HEK293 (cell line): ENCODE measurements at regions not wholly inside any gene's neighbourhood (a gene's known extent, or its start where the extent isn't known, plus 50 kb on each side); places are given as distances from the start of the nearest gene placed in this dataset.

Source experiments
- CTCF ChIA-PET: fragments of 350-600 bp; formaldehyde crosslinking; extraction: SDS; loops from one replicate; lab custom pipeline; 2021; ENCODE audit warnings: antibody characterized with exemption; lab: Yijun Ruan, JAX
- POLR2A ChIA-PET: fragments of 300-600 bp; formaldehyde crosslinking; extraction: SDS; loops from one replicate; lab custom pipeline; 2020; ENCODE audit warnings: antibody characterized with exemption, inconsistent platforms; lab: Yijun Ruan, JAX
- H3K27ac ChIP-seq: fragments of 200-500 bp; sonication (Bioruptor generic); 2 replicates; pipeline ENCODE4 v1.5.1; 2014; ENCODE audit warnings: low read depth, low read length, control low read depth, inconsistent platforms; ENCODE audit errors: extremely low read depth
- H3K36me3 ChIP-seq, 2 experiments: fragments of 200-500 bp in 1 of 2; sonication (Bioruptor generic) in 1 of 2; 1 replicate in 1 of 2; 2 replicates in 1 of 2; pipeline ENCODE4 v1.5.1; 2014 to 2017; ENCODE audit warnings: inconsistent platforms in 2 of 2, low read length in 2 of 2; ENCODE audit not compliant: control insufficient read depth in 2 of 2, insufficient read depth in 1 of 2
- H3K4me1 ChIP-seq: fragments of 200-500 bp; sonication (Bioruptor generic); 2 replicates; pipeline ENCODE4 v1.5.1; 2014; ENCODE audit warnings: mild to moderate bottlenecking, low read length, inconsistent platforms; ENCODE audit not compliant: control insufficient read depth, insufficient read depth
- H3K4me3 ChIP-seq: 2 replicates; pipeline ENCODE4 v1.5.1; 2011; ENCODE audit warnings: low read depth, mild to moderate bottlenecking, control low read depth, low read length, moderate library complexity
- H3K9me3 ChIP-seq: fragments of 200-500 bp; sonication (Bioruptor generic); 2 replicates; pipeline ENCODE4 v1.5.1; 2014; ENCODE audit warnings: low read depth, low read length, inconsistent platforms; ENCODE audit not compliant: control insufficient read depth, insufficient read depth
- GLIS1 ChIP-seq: fragments of 450-650 bp; formaldehyde crosslinking; IDR thresholded peaks from 2 replicates; pipeline ENCODE4 v1.5.1; 2016; ENCODE audit warnings: missing biosample characterization, missing genetic modification characterization
- KLF16 ChIP-seq: fragments of 450-650 bp; formaldehyde crosslinking; IDR thresholded peaks from 2 replicates; pipeline ENCODE4 v1.5.1; 2017; ENCODE audit warnings: missing biosample characterization, missing genetic modification characterization
- KLF7 ChIP-seq: fragments of 450-650 bp; formaldehyde crosslinking; IDR thresholded peaks from 2 replicates; pipeline ENCODE4 v1.5.1; 2016; ENCODE audit warnings: missing biosample characterization, missing genetic modification characterization, borderline replicate concordance
- KLF8 ChIP-seq: fragments of 450-650 bp; formaldehyde crosslinking; IDR thresholded peaks from 2 replicates; pipeline ENCODE4 v1.5.1; 2016; ENCODE audit warnings: missing biosample characterization, missing genetic modification characterization
- OSR2 ChIP-seq: fragments of 450-650 bp; formaldehyde crosslinking; IDR thresholded peaks from 2 replicates; pipeline ENCODE4 v1.5.1; 2016; ENCODE audit warnings: missing biosample characterization, missing genetic modification characterization
- OVOL3 ChIP-seq: fragments of 450-650 bp; formaldehyde crosslinking; IDR thresholded peaks from 2 replicates; pipeline ENCODE4 v1.5.1; 2016; ENCODE audit warnings: missing biosample characterization, missing genetic modification characterization
- PRDM1 ChIP-seq: fragments of 450-650 bp; formaldehyde crosslinking; IDR thresholded peaks from 2 replicates; pipeline ENCODE4; 2016; ENCODE audit warnings: missing biosample characterization, missing genetic modification characterization
- TCF7L2 ChIP-seq: IDR thresholded peaks from 2 replicates; pipeline ENCODE4 v1.6.1; 2011; ENCODE audit warnings: low read depth, mild to moderate bottlenecking, inconsistent platforms, low read length, moderate library complexity, borderline replicate concordance
- WT1 ChIP-seq: fragments of 450-650 bp; formaldehyde crosslinking; IDR thresholded peaks from 2 replicates; pipeline ENCODE4 v1.5.1; 2016; ENCODE audit warnings: missing biosample characterization, missing genetic modification characterization
- ZBTB20 ChIP-seq: fragments of 450-650 bp; formaldehyde crosslinking; IDR thresholded peaks from 2 replicates; pipeline ENCODE4 v1.5.1; 2016; ENCODE audit warnings: missing biosample characterization, missing genetic modification characterization
- ZBTB49 ChIP-seq: fragments of 450-650 bp; formaldehyde crosslinking; IDR thresholded peaks from 2 replicates; pipeline ENCODE4 v1.5.1; 2016; ENCODE audit warnings: missing biosample characterization, missing genetic modification characterization, low read depth
- ZBTB8A ChIP-seq: fragments of 450-650 bp; formaldehyde crosslinking; IDR thresholded peaks from 2 replicates; pipeline ENCODE4 v1.5.1; 2016; ENCODE audit warnings: missing biosample characterization, missing genetic modification characterization
- ZIC2 ChIP-seq: fragments of 450-650 bp; formaldehyde crosslinking; IDR thresholded peaks from 2 replicates; pipeline ENCODE4 v1.5.1; 2016; ENCODE audit warnings: missing biosample characterization, missing genetic modification characterization
- ZNF174 ChIP-seq: fragments of 450-650 bp; formaldehyde crosslinking; IDR thresholded peaks from 2 replicates; pipeline ENCODE4 v1.5.0; 2017; ENCODE audit warnings: missing biosample characterization, mild to moderate bottlenecking, missing genetic modification characterization
- ZNF184 ChIP-seq: fragments of 450-650 bp; IDR thresholded peaks from 2 replicates; pipeline ENCODE4 v1.5.1; 2018; ENCODE audit warnings: missing biosample characterization, mild to moderate bottlenecking, missing genetic modification characterization
- ZNF19 ChIP-seq: fragments of 450-650 bp; formaldehyde crosslinking; IDR thresholded peaks from 2 replicates; pipeline ENCODE4; 2016; ENCODE audit warnings: missing biosample characterization, missing genetic modification characterization, low read depth
- ZNF24 ChIP-seq: fragments of 450-650 bp; formaldehyde crosslinking; IDR thresholded peaks from 2 replicates; pipeline ENCODE4 v1.5.1; 2016; ENCODE audit warnings: missing biosample characterization, missing genetic modification characterization
- ZNF394 ChIP-seq: fragments of 450-650 bp; formaldehyde crosslinking; IDR thresholded peaks from 2 replicates; pipeline ENCODE4 v1.5.1; 2016; ENCODE audit warnings: missing biosample characterization, missing genetic modification characterization, mild to moderate bottlenecking, moderate library complexity, borderline replicate concordance
- ZNF548 ChIP-seq: fragments of 450-650 bp; formaldehyde crosslinking; IDR thresholded peaks from 2 replicates; pipeline ENCODE4 v1.5.1; 2016; ENCODE audit warnings: missing biosample characterization, missing genetic modification characterization
- ZNF571 ChIP-seq: fragments of 450-650 bp; formaldehyde crosslinking; IDR thresholded peaks from 2 replicates; pipeline ENCODE4 v1.5.0; 2017; ENCODE audit warnings: missing biosample characterization, missing genetic modification characterization
- ZNF791 ChIP-seq: fragments of 450-650 bp; formaldehyde crosslinking; IDR thresholded peaks from 2 replicates; pipeline ENCODE4 v1.5.1; 2016; ENCODE audit warnings: missing biosample characterization, missing genetic modification characterization
- TF ChIP-seq, protein P1 (sequence below): fragments of 450-650 bp; formaldehyde crosslinking; IDR thresholded peaks from 2 replicates; pipeline ENCODE4 v1.5.1; 2017; ENCODE audit warnings: missing biosample characterization, mild to moderate bottlenecking, missing genetic modification characterization, moderate library complexity
- TF ChIP-seq, protein P2 (sequence below): fragments of 450-650 bp; formaldehyde crosslinking; IDR thresholded peaks from 2 replicates; pipeline ENCODE4 v1.5.1; 2016; ENCODE audit warnings: missing biosample characterization, missing genetic modification characterization

DNA sequence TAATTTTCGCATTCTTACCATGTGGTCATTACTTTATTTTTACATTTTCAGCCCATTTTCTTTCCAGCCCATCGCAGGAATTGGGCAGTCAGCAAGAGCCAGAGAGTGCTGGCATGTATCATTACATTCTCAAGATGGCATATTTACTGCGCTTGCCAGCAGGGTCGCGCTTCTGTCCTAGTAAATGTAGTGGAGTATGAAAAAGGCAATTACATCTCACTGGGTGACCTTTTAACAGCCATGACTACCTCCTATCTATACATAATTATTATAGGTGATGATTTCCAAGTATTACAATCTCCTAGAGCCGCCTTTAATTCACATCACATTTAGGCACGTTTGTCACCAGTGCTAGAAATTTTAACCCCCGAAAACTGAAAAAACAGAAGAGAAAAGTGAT, 433.7 kb upstream of the MGMT start (continued):
- TF ChIP-seq ZBTB49 (tag by site-specific recombination) (no peak), OSR2 (tag by site-specific recombination) (peak; percentile 29; the same call in 1 of the 2 replicates), ZBTB20 (tag by site-specific recombination) (no peak), TCF7L2 (no peak)

DNA sequence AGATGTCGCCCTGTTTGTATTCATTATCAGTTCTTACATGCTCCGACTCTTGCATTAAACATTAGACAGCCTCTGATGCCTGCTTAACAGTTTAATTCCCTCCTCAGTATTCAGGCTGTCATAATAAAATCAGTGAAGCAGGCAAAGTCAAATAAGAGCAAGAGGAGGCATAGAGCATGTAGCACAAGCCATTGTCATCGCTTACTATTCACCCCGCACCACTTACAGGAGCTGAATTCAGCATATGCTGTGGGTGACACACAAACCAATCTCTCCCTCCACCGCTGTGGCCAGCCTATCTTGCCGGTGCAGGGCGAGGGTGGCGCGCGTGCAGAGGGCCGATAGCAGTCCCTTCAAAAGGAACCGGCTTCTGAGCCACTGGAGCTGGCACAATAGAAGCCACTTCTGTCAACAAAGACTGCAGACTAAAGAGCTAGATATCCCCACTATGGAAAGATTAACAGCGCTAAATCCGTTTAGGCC, 433.2 kb upstream of the MGMT start:
- CTCF ChIA-PET, result interaction anchor here (0.6 to 3.2 kb wide), 4 partner anchors 299 to 623 kb away, joined by 3 to 18 read pairs (median 3); no protein-coding TSS in a partner anchor
- peaks cover 8% of the 10 kb centered on the region; the same call in 1 of the 2 replicates for H3K4me1 ChIP-seq

GRCh38 chr10:129035052-129035827, 431.8 kb upstream of the MGMT start:
- POLR2A ChIA-PET, result no interaction called here
- Histone ChIP-seq H3K27ac (no peak overlapping the region), H3K4me1 (peaks cover 8% of the 10 kb centered on the region; the same call in 1 of the 2 replicates), H3K4me3 (no peak overlapping the region), H3K9me3 (no peaks in the 10 kb centered on the region), H3K36me3 (no peaks in the 10 kb centered on the region)
- TF ChIP-seq ZBTB8A (tag by site-specific recombination), result no peak
- TF ChIP-seq PRDM1, result no peak
- CTCF ChIA-PET, result interaction anchor here (1.4 to 3.2 kb wide), 2 partner anchors 297 to 936 kb away, joined by 9 to 18 read pairs; no protein-coding TSS in a partner anchor

More for the DNA sequence above, 433.2 kb upstream of the MGMT start:
- POLR2A ChIA-PET, result no interaction called here
- Histone ChIP-seq H3K27ac (no peak overlapping the region), H3K36me3 (no peaks in the 10 kb centered on the region), H3K4me3 (no peak overlapping the region), H3K9me3 (no peaks in the 10 kb centered on the region)
- TF ChIP-seq OVOL3 (tag by site-specific recombination) (no peak), KLF7 (no peak), ZNF791 (tag by site-specific recombination) (no peak), GLIS1 (tag by site-specific recombination) (no peak), TCF7L2 (no peak), ZNF571 (no peak), KLF16 (tag by site-specific recombination) (no peak), ZNF19 (tag by site-specific recombination) (no peak), WT1 (tag by site-specific recombination) (no peak), ZNF184 (tag by site-specific recombination) (no peak), KLF8 (tag by site-specific recombination) (no peak), ZNF548 (tag by site-specific recombination) (no peak), ZNF24 (tag by site-specific recombination) (no peak), ZNF174 (tag by site-specific recombination) (no peak), ZNF394 (tag by site-specific recombination) (no peak), ZIC2 (tag by site-specific recombination) (no peak)
- TF ChIP-seq, protein P1, sequence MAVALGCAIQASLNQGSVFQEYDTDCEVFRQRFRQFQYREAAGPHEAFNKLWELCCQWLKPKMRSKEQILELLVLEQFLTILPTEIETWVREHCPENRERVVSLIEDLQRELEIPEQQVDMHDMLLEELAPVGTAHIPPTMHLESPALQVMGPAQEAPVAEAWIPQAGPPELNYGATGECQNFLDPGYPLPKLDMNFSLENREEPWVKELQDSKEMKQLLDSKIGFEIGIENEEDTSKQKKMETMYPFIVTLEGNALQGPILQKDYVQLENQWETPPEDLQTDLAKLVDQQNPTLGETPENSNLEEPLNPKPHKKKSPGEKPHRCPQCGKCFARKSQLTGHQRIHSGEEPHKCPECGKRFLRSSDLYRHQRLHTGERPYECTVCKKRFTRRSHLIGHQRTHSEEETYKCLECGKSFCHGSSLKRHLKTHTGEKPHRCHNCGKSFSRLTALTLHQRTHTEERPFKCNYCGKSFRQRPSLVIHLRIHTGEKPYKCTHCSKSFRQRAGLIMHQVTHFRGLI (tag by site-specific recombination), result no peak
- TF ChIP-seq, protein P2, sequence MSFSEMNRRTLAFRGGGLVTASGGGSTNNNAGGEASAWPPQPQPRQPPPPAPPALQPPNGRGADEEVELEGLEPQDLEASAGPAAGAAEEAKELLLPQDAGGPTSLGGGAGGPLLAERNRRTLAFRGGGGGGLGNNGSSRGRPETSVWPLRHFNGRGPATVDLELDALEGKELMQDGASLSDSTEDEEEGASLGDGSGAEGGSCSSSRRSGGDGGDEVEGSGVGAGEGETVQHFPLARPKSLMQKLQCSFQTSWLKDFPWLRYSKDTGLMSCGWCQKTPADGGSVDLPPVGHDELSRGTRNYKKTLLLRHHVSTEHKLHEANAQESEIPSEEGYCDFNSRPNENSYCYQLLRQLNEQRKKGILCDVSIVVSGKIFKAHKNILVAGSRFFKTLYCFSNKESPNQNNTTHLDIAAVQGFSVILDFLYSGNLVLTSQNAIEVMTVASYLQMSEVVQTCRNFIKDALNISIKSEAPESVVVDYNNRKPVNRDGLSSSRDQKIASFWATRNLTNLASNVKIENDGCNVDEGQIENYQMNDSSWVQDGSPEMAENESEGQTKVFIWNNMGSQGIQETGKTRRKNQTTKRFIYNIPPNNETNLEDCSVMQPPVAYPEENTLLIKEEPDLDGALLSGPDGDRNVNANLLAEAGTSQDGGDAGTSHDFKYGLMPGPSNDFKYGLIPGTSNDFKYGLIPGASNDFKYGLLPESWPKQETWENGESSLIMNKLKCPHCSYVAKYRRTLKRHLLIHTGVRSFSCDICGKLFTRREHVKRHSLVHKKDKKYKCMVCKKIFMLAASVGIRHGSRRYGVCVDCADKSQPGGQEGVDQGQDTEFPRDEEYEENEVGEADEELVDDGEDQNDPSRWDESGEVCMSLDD (tag by site-specific recombination), result no peak
